OCI-LY3 (cell line): ENCODE measurements at regions not wholly inside any gene's neighbourhood (a gene's known extent, or its start where the extent isn't known, plus 50 kb on each side); places are given as distances from the start of the nearest gene placed in this dataset.

ENCODE experiments used
- H2AFZ ChIP-seq: fragments of 200-600, 300-600 bp; shearing (Covaris generic); 2 replicates; pipeline ENCODE4 v1.6.0; 2014; ENCODE audit warnings: antibody characterized with exemption, low read depth, low read length
- H3K27ac ChIP-seq: fragments of 200-600, 300-600 bp; sonication (generic); 2 replicates; pipeline ENCODE4 v1.5.1; 2014; ENCODE audit warnings: mild to moderate bottlenecking, low read length, moderate library complexity, mixed read lengths
- H3K27me3 ChIP-seq: fragments of 200-600, 300-600 bp; sonication (generic); 2 replicates; pipeline ENCODE4 v1.6.1; 2014; ENCODE audit warnings: low read depth, low read length, mixed read lengths
- H3K36me3 ChIP-seq: fragments of 200-600, 300-600 bp; sonication (generic); replicated peaks from 2 replicates; pipeline ENCODE3; 2014; ENCODE audit warnings: low read depth, low read length, mixed read lengths
- H3K4me1 ChIP-seq: fragments of 300-600, 200-600 bp; sonication (generic); 2 replicates; pipeline ENCODE4 v1.6.1; 2014; ENCODE audit warnings: low read length, mixed read lengths
- H3K4me2 ChIP-seq: fragments of 200-600, 300-600 bp; sonication (generic); 2 replicates; pipeline ENCODE4 v1.6.1; 2014; ENCODE audit warnings: low read length, mixed read lengths
- H3K4me3 ChIP-seq: fragments of 300-600, 200-600 bp; sonication (generic); 2 replicates; pipeline ENCODE4 v1.5.1; 2014; ENCODE audit warnings: antibody characterized with exemption, mild to moderate bottlenecking, low read length, moderate library complexity
- H3K79me2 ChIP-seq: fragments of 300-600, 200-600 bp; shearing (Covaris generic); 2 replicates; pipeline ENCODE4 v1.6.1; 2014; ENCODE audit warnings: mild to moderate bottlenecking, low read length, mixed read lengths
- H3K9ac ChIP-seq: fragments of 300-600, 200-600 bp; shearing (Covaris generic); 2 replicates; pipeline ENCODE4 v1.6.0; 2014; ENCODE audit warnings: mild to moderate bottlenecking, low read length, moderate library complexity
- H3K9me3 ChIP-seq: fragments of 200-600, 300-600 bp; shearing (Covaris generic); 2 replicates; pipeline ENCODE4 v1.6.1; 2014; ENCODE audit warnings: low read length, mixed read lengths; ENCODE audit not compliant: insufficient read depth
- H4K20me1 ChIP-seq: fragments of 200-600, 300-600 bp; sonication (generic); 2 replicates; pipeline ENCODE4 v1.6.1; 2016; ENCODE audit warnings: low read length, mixed read lengths; ENCODE audit not compliant: insufficient read depth
- EZH2phosphoT487 ChIP-seq: fragments of 200-600 bp; shearing (Covaris generic); IDR thresholded peaks from 2 replicates; pipeline ENCODE4 v1.6.1; 2018; ENCODE audit warnings: antibody characterized with exemption, mixed run types, low read depth
- TF ChIP-seq, protein P1 (sequence below): fragments of 200-600, 300-600 bp; sonication (generic); IDR thresholded peaks from 2 replicates; pipeline ENCODE4 v1.5.1; 2014; ENCODE audit warnings: antibody characterized with exemption, low read length, low read depth

GRCh38 chr6:3509336-3509735 lies 52.5 kb upstream of the SLC22A23 start:
- Histone ChIP-seq H3K36me3 (no peaks in the 10 kb centered on the region), H3K9ac (no peak overlapping the region), H3K27me3 (peaks cover 15% of the 10 kb centered on the region), H4K20me1 (no peaks in the 10 kb centered on the region), H3K4me3 (no peak overlapping the region), H2AFZ (no peak overlapping the region), H3K27ac (no peak overlapping the region), H3K4me2 (no peak overlapping the region), H3K79me2 (no peaks in the 10 kb centered on the region), H3K4me1 (no peaks in the 10 kb centered on the region), H3K9me3 (no peaks in the 10 kb centered on the region)
- TF ChIP-seq EZH2phosphoT487, result no peak
- TF ChIP-seq, protein P1, sequence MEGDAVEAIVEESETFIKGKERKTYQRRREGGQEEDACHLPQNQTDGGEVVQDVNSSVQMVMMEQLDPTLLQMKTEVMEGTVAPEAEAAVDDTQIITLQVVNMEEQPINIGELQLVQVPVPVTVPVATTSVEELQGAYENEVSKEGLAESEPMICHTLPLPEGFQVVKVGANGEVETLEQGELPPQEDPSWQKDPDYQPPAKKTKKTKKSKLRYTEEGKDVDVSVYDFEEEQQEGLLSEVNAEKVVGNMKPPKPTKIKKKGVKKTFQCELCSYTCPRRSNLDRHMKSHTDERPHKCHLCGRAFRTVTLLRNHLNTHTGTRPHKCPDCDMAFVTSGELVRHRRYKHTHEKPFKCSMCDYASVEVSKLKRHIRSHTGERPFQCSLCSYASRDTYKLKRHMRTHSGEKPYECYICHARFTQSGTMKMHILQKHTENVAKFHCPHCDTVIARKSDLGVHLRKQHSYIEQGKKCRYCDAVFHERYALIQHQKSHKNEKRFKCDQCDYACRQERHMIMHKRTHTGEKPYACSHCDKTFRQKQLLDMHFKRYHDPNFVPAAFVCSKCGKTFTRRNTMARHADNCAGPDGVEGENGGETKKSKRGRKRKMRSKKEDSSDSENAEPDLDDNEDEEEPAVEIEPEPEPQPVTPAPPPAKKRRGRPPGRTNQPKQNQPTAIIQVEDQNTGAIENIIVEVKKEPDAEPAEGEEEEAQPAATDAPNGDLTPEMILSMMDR, result no peak

DNA sequence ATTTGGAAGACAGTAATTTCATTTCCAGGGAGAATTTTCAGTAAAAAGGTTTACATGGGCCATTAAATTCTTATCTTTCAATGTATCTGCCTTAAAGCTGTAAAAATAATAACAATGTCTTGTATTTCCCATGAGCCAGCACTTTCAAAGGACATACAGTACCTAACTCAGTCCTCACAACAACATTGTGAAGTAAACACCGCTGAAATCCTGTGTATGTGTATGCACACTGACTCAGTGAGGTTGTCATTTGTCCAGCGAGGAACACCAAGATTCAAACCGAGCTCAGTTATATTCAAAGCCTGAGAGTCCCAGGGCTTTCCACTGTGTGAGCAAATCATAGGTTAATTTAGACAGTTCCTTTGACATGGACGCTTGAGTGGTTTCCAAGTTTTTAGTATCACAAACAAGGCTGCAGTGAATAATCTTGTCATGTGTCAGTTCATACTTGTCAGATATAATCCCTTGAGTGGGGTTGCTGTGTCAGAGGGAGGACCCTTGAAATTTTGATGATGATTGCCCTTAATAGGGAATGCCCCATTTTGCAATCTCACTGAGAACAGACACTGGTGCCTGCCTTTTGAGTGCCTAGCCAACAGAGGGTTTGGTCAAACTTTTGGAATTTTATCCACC lies 50.0 kb upstream of the SLC22A23 start:
- TF ChIP-seq, protein P1, result no peak
- peaks cover 11% of the 10 kb centered on the region; the same call in 1 of the 2 replicates for H3K27me3 ChIP-seq
- H3K27ac ChIP-seq, result no peak overlapping the region
- no peaks in the 10 kb centered on the region for H4K20me1 ChIP-seq
- no peak overlapping the region for H3K4me2 ChIP-seq
- no peaks in the 10 kb centered on the region for H3K4me1 ChIP-seq
- no peak overlapping the region for H3K9ac ChIP-seq
- H3K4me3 ChIP-seq, result no peak overlapping the region
- H3K36me3 ChIP-seq, result no peaks in the 10 kb centered on the region
- no peaks in the 10 kb centered on the region for H3K79me2 ChIP-seq
- H2AFZ ChIP-seq, result no peak overlapping the region
- H3K9me3 ChIP-seq, result no peaks in the 10 kb centered on the region
